Upper lobe of right lung (tissue), 1 donor: ENCODE measurements at regions not wholly inside any gene's neighbourhood (a gene's known extent, or its start where the extent isn't known, plus 50 kb on each side); places are given as distances from the start of the nearest gene placed in this dataset.

ENCODE experiments used
- ATAC-seq: fragments of 200-7000 bp; cut with Tn5 transposase; one replicate; pipeline ENCODE4 v1.9.1; 2020; ENCODE audit warnings: mild to moderate bottlenecking, moderate library complexity
- DNase-seq: peaks from one replicate; pipeline ENCODE4 v3.0.0-alpha.2; 2020
- H3K27ac ChIP-seq: fragments of 200-600 bp; one replicate; pipeline ENCODE4 v1.8.0; 2022
- H3K27me3 ChIP-seq: fragments of 200-600 bp; one replicate; pipeline ENCODE4 v1.8.0; 2022; ENCODE audit warnings: mild to moderate bottlenecking
- H3K36me3 ChIP-seq: fragments of 200-600 bp; one replicate; pipeline ENCODE4 v1.8.0; 2022
- H3K4me1 ChIP-seq: fragments of 200-600 bp; one replicate; pipeline ENCODE4 v1.8.0; 2022
- H3K4me3 ChIP-seq: fragments of 200-600 bp; one replicate; pipeline ENCODE4 v1.8.0; 2022; ENCODE audit warnings: mild to moderate bottlenecking
- H3K9me3 ChIP-seq: fragments of 200-600 bp; one replicate; pipeline ENCODE4 v1.8.0; 2022
- intact Hi-C: fragments of 100-400 bp; cut with DNase I; formaldehyde crosslinking; loops from one replicate; pipeline ENCODE4 v1.11.0; 2022
- TF ChIP-seq, protein P1 (sequence below): fragments of 200-600 bp; IDR thresholded peaks from one replicate; pipeline ENCODE4 v1.8.0; 2022; ENCODE audit warnings: antibody characterized with exemption
- donor health status: DM: no; HTN: yes; CAD: no; lungs with severe emphysema.

DNA sequence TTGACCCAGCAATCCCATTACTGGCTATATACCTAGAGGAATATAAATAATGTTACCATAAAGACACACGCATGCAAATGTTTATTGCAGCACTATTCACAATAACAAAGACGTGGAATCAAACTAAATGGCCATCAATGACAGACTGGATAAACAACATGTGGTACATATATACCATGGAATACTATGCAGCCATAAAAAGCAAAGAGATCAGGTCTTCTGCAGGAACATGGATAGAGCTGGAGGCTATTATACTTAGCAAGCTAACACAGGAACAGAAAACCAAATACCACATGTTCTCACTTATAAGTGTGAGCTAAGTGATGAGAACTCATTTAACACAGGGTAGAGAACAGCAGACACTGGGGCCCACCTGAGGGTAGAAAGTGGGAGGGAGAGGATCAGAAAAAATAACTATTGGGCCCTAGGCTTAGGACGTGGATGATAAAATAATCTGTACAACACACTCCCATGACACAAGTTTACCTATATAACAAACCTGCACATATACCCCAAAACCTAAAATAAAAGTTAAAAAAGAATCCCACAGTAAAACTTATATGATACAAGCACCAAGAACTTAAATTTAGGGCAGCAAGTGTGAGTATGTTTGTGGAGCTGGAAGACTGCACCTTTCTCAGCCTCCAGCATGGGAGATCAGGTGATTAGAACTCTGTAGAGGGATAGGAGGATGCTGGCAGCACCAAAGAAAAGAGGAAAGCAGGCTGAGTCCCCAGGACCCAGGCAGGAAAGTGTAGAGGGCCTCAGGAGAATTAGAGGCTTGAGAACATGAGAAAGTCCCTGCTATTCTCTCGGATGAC is 320.8 kb upstream of the USP24 start:
- Histone ChIP-seq H3K27ac (no peak overlapping the region), H3K9me3 (no peaks in the 10 kb centered on the region), H3K4me1 (no peaks in the 10 kb centered on the region), H3K4me3 (no peak overlapping the region), H3K27me3 (no peaks in the 10 kb centered on the region), H3K36me3 (no peaks in the 10 kb centered on the region)
- DNase-seq, result no peak
- intact Hi-C loops, result no loop called here
- ATAC-seq, result no peak
- TF ChIP-seq, protein P1, sequence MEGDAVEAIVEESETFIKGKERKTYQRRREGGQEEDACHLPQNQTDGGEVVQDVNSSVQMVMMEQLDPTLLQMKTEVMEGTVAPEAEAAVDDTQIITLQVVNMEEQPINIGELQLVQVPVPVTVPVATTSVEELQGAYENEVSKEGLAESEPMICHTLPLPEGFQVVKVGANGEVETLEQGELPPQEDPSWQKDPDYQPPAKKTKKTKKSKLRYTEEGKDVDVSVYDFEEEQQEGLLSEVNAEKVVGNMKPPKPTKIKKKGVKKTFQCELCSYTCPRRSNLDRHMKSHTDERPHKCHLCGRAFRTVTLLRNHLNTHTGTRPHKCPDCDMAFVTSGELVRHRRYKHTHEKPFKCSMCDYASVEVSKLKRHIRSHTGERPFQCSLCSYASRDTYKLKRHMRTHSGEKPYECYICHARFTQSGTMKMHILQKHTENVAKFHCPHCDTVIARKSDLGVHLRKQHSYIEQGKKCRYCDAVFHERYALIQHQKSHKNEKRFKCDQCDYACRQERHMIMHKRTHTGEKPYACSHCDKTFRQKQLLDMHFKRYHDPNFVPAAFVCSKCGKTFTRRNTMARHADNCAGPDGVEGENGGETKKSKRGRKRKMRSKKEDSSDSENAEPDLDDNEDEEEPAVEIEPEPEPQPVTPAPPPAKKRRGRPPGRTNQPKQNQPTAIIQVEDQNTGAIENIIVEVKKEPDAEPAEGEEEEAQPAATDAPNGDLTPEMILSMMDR, result no peak

GRCh38 chr1:55534565-55535121 is 319.5 kb upstream of the USP24 start:
- H3K4me1 ChIP-seq, result no peaks in the 10 kb centered on the region
- no peak for DNase-seq
- H3K9me3 ChIP-seq, result no peaks in the 10 kb centered on the region
- TF ChIP-seq, protein P1, result no peak
- H3K36me3 ChIP-seq, result no peaks in the 10 kb centered on the region
- no peaks in the 10 kb centered on the region for H3K27me3 ChIP-seq
- ATAC-seq, result no peak
- no peak overlapping the region for H3K4me3 ChIP-seq
- intact Hi-C loops, result no loop called here
- H3K27ac ChIP-seq, result no peak overlapping the region

GRCh38 chr1:55531644-55532043 is 316.5 kb upstream of the USP24 start:
- H3K36me3 ChIP-seq, result no peaks in the 10 kb centered on the region
- TF ChIP-seq, protein P1, result no peak
- H3K4me1 ChIP-seq, result no peaks in the 10 kb centered on the region
- ATAC-seq (no peak), DNase-seq (no peak)
- H3K27ac ChIP-seq, result no peak overlapping the region
- H3K4me3 ChIP-seq, result no peak overlapping the region
- intact Hi-C loops, result no loop called here
- H3K9me3 ChIP-seq, result no peaks in the 10 kb centered on the region
- no peaks in the 10 kb centered on the region for H3K27me3 ChIP-seq

GRCh38 chr1:55530749-55531478 is 315.8 kb upstream of the USP24 start:
- H3K4me1 ChIP-seq, result no peaks in the 10 kb centered on the region
- DNase-seq (no peak), ATAC-seq (no peak)
- H3K27ac ChIP-seq, result no peak overlapping the region
- TF ChIP-seq, protein P1, result no peak
- H3K9me3 ChIP-seq, result no peaks in the 10 kb centered on the region
- no peaks in the 10 kb centered on the region for H3K27me3 ChIP-seq
- no peaks in the 10 kb centered on the region for H3K36me3 ChIP-seq
- intact Hi-C loops, result no loop called here
- H3K4me3 ChIP-seq, result no peak overlapping the region

DNA sequence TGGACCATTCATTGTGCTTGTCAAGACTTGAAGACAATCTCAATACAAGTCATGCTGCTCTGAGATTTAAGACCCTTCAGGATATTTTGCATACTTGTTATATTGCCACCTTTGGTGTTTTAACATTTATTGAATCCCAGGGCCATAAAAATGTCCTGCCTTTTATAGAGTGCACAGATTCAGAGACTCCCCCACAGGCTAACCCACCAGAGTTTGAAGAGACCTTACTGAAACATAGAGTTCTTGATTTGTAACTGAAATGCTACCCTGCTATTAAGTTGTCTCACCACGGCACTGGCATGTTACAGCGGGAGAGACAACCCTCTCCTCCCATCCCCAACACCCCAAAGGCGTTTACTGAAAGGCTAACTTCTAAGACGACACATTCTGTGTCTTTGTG is 313.9 kb upstream of the USP24 start:
- no peak for ATAC-seq
- TF ChIP-seq, protein P1, result no peak
- no peaks in the 10 kb centered on the region for H3K36me3 ChIP-seq
- intact Hi-C loops, result no loop called here
- no peak overlapping the region for H3K27ac ChIP-seq
- DNase-seq, result no peak
- no peaks in the 10 kb centered on the region for H3K27me3 ChIP-seq
- no peak overlapping the region for H3K4me3 ChIP-seq
- H3K4me1 ChIP-seq, result no peaks in the 10 kb centered on the region
- H3K9me3 ChIP-seq, result no peaks in the 10 kb centered on the region
